ENCODE measurements at regions not wholly inside any gene's neighbourhood (a gene's known extent, or its start where the extent isn't known, plus 50 kb on each side); places are given as distances from the start of the nearest gene placed in this dataset.

GRCh38 chr22:48948575-48949170, 879.0 kb downstream of the BRD1 start:
- TF ChIP-seq, protein P1, sequence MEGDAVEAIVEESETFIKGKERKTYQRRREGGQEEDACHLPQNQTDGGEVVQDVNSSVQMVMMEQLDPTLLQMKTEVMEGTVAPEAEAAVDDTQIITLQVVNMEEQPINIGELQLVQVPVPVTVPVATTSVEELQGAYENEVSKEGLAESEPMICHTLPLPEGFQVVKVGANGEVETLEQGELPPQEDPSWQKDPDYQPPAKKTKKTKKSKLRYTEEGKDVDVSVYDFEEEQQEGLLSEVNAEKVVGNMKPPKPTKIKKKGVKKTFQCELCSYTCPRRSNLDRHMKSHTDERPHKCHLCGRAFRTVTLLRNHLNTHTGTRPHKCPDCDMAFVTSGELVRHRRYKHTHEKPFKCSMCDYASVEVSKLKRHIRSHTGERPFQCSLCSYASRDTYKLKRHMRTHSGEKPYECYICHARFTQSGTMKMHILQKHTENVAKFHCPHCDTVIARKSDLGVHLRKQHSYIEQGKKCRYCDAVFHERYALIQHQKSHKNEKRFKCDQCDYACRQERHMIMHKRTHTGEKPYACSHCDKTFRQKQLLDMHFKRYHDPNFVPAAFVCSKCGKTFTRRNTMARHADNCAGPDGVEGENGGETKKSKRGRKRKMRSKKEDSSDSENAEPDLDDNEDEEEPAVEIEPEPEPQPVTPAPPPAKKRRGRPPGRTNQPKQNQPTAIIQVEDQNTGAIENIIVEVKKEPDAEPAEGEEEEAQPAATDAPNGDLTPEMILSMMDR (IDR thresholded peaks at IDR 0.05; ENCODE audit: insufficient read depth, low read length, poor library complexity, severe bottlenecking): no peak
- TF ChIP-seq EZH2phosphoT487 (conservative IDR thresholded peaks at IDR 0.05; ENCODE audit: low read length): no peak
